Body of pancreas (tissue), 4 donors: ENCODE measurements at regions not wholly inside any gene's neighbourhood (a gene's known extent, or its start where the extent isn't known, plus 50 kb on each side); places are given as distances from the start of the nearest gene placed in this dataset.
"Not testable (repeated sequence)": the region's sequence is repeated elsewhere in the genome, so short reads cannot be mapped to it uniquely, and the experiment has no call there.

ENCODE experiments used
- POLR2A ChIP-seq, 3 donors: fragments of 450-650 bp; IDR thresholded peaks; one replicate each; pipeline ENCODE4 v1.6.1; 2016; ENCODE audit warnings: antibody characterized with exemption in 3 of 3, mild to moderate bottlenecking in 2 of 3
- TF ChIP-seq, protein P1 (sequence below), 7 experiments: fragments of 450-650 bp in 4 of 7; fragments of 200-600 bp in 3 of 7; sonication (generic) in 3 of 7; IDR thresholded peaks; one replicate each; pipeline ENCODE4 v1.5.1; 2016 to 2019; ENCODE audit warnings: antibody characterized with exemption in 7 of 7

DNA sequence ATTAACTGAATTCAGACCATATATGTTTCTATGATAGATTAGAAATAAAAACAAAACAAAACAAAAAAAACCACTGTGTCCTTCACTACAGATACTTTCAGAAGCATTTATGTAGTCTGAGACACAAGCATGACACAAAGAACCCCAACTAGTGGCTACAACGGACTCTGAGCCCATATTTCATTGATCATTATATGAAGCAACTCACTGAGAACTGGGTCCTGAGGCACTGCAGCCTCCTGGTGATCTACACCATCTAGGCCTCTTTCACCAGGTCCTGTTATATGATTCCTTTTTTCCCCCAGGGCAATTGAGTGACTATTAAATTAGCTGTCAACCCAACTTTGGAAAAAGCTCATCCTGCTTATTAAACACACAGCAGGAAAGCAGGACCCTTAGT lies 98.3 kb downstream of the NBPF8 start:
- TF ChIP-seq, protein P1, sequence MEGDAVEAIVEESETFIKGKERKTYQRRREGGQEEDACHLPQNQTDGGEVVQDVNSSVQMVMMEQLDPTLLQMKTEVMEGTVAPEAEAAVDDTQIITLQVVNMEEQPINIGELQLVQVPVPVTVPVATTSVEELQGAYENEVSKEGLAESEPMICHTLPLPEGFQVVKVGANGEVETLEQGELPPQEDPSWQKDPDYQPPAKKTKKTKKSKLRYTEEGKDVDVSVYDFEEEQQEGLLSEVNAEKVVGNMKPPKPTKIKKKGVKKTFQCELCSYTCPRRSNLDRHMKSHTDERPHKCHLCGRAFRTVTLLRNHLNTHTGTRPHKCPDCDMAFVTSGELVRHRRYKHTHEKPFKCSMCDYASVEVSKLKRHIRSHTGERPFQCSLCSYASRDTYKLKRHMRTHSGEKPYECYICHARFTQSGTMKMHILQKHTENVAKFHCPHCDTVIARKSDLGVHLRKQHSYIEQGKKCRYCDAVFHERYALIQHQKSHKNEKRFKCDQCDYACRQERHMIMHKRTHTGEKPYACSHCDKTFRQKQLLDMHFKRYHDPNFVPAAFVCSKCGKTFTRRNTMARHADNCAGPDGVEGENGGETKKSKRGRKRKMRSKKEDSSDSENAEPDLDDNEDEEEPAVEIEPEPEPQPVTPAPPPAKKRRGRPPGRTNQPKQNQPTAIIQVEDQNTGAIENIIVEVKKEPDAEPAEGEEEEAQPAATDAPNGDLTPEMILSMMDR (IDR thresholded peaks at IDR 0.05), result not testable (repeated sequence)
- TF ChIP-seq POLR2A (IDR thresholded peaks at IDR 0.05), result not testable (repeated sequence)
